Glomerular visceral epithelial cell (primary cell): ENCODE measurements at regions not wholly inside any gene's neighbourhood (a gene's known extent, or its start where the extent isn't known, plus 50 kb on each side); places are given as distances from the start of the nearest gene placed in this dataset.

Source experiments
- DNase-seq: peaks from one replicate; pipeline ENCODE4 v3.0.0-alpha.2; 2016; ENCODE audit errors: extremely low spot score

GRCh38 chr6:95780037-95780436 lies 202.7 kb downstream of the MANEA start:
- no peak for DNase-seq

GRCh38 chr6:95784019-95784418 lies 206.7 kb downstream of the MANEA start:
- DNase-seq, result peak; percentile 4

- DNase-seq, result no peak
Observed at GRCh38 chr6:95784869-95785268, 207.5 kb downstream of the MANEA start.

- DNase-seq, result no peak
Observed at GRCh38 chr6:95785785-95786184, 208.4 kb downstream of the MANEA start.

- no peak for DNase-seq
Observed at GRCh38 chr6:95786802-95787201, 209.5 kb downstream of the MANEA start.

- no peak for DNase-seq
Observed at GRCh38 chr6:95790787-95791186, 213.5 kb downstream of the MANEA start.

DNA sequence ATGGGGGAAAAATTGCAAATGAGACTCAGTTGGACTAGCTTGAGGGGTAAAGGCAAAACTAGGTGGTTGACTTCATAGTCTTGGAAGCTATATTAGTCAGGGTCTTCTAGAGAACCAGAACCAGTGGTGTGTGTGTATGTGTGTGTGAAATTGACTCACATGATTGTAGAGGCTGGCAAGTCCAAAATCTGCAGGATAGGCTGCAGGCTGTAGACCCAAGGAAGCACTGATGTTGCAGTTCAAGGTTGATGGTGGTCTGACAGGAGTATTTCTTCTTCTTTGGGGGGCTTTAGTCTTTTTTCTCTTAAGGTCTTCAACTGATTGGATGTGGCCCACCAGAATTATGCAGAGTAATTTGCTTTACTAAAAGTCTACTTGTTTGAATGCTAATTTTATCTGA lies 217.4 kb downstream of the MANEA start:
- no peak for DNase-seq

DNA sequence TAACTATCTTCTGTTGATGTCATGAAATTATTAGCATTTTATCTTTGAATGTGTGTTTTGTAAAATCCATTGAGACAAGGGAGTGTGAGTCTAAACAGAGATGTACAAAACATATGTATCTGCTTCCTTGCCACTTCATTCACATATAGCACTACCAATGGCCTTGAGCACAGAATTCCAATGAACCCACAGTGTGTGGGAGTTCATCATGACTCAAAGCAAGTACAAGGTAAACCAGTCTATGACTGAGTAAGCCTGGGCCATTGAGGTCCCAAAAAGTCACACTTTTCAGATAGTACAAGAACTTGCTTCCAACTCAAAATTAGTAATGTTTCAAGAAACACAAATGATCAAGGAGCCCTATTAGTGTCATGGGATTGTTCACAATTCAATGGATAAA lies 218.6 kb downstream of the MANEA start:
- DNase-seq, result no peak

GRCh38 chr6:95797054-95797453 lies 218.7 kb upstream of the FUT9 start:
- no peak for DNase-seq

- no peak for DNase-seq
Observed at GRCh38 chr6:95802978-95803377, 212.8 kb upstream of the FUT9 start.

- no peak for DNase-seq
Observed at GRCh38 chr6:95803889-95804288, 211.9 kb upstream of the FUT9 start.

- no peak for DNase-seq
Observed at GRCh38 chr6:95804847-95805541, 210.8 kb upstream of the FUT9 start.

DNA sequence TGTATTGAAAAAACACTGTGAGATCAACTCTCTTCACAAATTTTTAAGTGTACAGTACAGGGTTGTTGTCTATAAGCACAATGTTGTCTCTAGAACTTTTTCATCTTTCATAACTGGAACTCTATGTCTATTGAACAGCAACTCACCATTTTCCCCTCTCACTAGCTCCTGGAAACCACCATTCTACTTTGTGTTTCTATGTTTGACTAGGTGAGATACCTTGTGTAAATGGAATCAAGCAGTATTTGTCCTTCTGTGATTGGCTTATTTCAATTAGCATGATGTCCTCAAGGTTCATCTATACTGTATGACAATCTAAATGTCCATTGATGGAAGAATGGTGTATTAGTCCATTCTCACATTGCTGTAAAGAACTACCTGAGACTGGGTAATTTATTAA lies 210.1 kb upstream of the FUT9 start:
- no peak for DNase-seq

GRCh38 chr6:95815389-95816056 lies 200.3 kb upstream of the FUT9 start:
- DNase-seq, result no peak

DNA sequence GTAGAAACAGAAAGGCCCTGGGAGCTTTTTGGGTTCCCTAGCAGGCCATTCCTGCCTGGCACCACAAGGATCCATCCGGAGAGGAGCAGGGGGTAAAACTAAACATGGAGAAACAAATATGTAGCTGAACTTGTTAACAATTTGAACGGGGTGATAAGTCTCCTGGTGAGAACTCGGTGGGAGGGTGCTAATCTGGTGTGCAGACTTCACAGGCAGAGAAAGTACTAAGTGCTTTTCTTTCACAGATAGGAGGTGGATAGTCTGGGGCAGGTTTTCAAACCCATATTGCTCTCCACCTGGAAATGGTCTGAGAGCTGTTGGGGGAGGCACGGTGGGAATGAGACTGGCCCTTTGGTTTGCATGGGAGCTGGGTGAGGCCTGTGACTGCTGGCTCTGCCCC lies 196.3 kb upstream of the FUT9 start:
- no peak for DNase-seq

DNA sequence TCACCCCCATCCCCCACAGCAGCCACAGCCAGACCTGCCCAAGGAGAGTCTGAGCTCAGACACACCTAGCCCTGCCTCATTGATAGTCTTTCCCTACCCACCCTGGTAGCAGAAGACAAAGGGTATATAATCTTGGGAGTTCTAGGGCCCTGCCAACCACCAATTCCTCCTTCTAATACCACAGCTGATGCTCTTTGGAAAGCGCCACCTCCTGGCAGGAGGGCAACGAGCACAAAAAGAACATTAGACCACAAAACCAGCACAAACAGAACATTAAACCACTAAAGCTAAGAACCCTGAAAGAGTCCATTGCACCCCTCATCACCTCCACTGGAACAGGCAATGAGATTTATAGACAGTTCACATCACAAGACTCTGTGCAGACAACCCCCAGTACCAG lies 195.8 kb upstream of the FUT9 start:
- no peak for DNase-seq

- DNase-seq, result no peak
Observed at GRCh38 chr6:95830859-95831557, 184.8 kb upstream of the FUT9 start.

GRCh38 chr6:95837890-95838289 lies 177.9 kb upstream of the FUT9 start:
- no peak for DNase-seq

GRCh38 chr6:95841560-95841959 lies 174.2 kb upstream of the FUT9 start:
- no peak for DNase-seq

DNA sequence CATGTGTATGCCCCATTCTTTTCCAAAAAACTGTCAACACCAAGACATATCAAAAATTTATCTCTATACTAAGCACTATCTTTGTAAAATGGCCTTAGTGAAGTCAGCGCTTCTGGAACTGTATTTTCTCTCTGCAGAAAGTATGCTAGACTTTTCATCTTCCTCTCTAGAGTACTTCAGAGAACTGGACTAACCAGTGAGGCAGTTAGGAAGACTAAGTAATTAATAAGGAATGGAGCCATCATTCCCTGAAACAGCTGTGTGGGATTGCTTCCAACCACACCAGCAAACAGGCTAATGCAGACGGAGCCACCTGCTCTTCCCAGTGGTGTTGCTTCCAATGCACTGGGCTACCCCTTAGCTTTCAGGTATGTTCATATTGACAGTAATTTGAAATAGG lies 169.1 kb upstream of the FUT9 start:
- no peak for DNase-seq

DNA sequence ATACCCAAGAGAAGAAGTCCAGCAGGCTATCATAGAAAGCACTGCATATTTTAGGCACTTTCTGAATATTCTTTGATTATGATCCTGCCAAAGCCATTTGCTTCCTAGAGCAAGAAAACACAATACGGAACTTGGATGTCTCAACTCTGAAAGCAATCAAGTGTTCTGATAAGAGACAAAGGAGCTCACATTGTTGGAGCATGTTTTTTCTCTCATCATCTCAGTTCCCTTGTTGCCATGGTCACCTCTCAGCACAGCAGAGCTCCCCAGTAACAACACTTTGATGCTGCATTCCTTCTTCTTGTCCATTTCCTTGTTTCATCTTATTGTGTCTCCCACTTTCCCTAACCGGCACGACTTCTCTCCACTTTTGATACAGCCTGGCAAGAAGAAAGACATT lies 168.7 kb upstream of the FUT9 start:
- DNase-seq, result no peak

DNA sequence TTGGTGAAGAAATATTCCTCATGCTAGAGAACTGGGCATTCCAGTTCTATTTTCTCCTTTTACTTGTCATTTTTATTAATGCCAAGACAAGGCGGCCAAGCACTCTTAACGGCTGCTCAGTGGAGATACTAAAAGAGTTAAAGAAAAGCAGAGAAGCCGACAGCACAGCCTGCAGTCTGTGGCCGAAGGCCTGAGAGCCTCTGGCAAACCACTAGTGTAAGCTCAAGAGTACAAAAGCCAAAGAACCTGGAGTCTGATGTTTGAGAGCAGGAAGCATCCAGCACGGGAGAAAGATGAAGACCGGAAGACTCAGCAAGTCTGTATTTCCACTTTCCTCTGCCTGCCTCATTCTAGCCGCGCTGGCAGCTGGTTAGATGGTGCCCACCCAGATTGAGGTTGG lies 167.1 kb upstream of the FUT9 start:
- DNase-seq, result no peak

GRCh38 chr6:95856876-95857364 lies 158.9 kb upstream of the FUT9 start:
- DNase-seq, result no peak
